Panc1 (cell line): ENCODE measurements at regions not wholly inside any gene's neighbourhood (a gene's known extent, or its start where the extent isn't known, plus 50 kb on each side); places are given as distances from the start of the nearest gene placed in this dataset.

Source experiments
- POLR2AphosphoS5 ChIP-seq: IDR thresholded peaks from 2 replicates; pipeline ENCODE4 v1.6.1; 2012; ENCODE audit warnings: mild to moderate bottlenecking, low read depth, low read length, moderate library complexity
- TF ChIP-seq, protein P1 (sequence below): fragments of 450-650 bp; IDR thresholded peaks from 2 replicates; pipeline ENCODE4 v1.5.1; 2017; ENCODE audit warnings: mild to moderate bottlenecking

DNA sequence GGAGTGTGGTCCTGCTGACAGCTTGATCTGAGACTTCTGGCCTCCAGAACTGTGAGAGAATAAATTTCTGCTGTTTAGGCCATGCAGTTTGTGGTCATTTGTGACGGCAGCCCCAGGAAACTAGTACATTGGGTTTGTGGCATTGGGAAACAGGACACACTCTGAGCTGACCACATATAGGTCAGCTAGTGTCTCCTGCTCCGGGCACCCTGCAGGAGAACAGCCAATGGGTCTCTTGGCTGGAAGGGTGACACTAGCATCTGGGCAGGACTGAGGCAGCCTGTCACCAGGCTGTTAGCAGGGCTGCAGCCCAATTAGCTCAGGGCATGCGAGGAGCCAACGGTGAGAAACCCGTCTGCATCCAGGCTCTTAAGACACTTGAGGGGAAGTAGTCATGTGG, 83.2 kb downstream of the PITPNM2 start:
- TF ChIP-seq, protein P1, sequence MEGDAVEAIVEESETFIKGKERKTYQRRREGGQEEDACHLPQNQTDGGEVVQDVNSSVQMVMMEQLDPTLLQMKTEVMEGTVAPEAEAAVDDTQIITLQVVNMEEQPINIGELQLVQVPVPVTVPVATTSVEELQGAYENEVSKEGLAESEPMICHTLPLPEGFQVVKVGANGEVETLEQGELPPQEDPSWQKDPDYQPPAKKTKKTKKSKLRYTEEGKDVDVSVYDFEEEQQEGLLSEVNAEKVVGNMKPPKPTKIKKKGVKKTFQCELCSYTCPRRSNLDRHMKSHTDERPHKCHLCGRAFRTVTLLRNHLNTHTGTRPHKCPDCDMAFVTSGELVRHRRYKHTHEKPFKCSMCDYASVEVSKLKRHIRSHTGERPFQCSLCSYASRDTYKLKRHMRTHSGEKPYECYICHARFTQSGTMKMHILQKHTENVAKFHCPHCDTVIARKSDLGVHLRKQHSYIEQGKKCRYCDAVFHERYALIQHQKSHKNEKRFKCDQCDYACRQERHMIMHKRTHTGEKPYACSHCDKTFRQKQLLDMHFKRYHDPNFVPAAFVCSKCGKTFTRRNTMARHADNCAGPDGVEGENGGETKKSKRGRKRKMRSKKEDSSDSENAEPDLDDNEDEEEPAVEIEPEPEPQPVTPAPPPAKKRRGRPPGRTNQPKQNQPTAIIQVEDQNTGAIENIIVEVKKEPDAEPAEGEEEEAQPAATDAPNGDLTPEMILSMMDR: no peak
- no peak for TF ChIP-seq POLR2AphosphoS5
